SK-N-MC (cell line): ENCODE measurements at regions not wholly inside any gene's neighbourhood (a gene's known extent, or its start where the extent isn't known, plus 50 kb on each side); places are given as distances from the start of the nearest gene placed in this dataset.

ENCODE experiments used
- EZH2 ChIP-seq: fragments of 200-600 bp; sonication (generic); IDR thresholded peaks from one replicate; pipeline ENCODE4 v1.6.1; 2017; ENCODE audit warnings: antibody characterized with exemption
- FOXP2 ChIP-seq: optimal IDR thresholded peaks from 2 replicates; pipeline ENCODE3; 2011; ENCODE audit warnings: mild to moderate bottlenecking, moderate library complexity; ENCODE audit not compliant: insufficient read depth; ENCODE audit errors: extremely low read length, control extremely low read depth
- POLR2AphosphoS5 ChIP-seq: IDR thresholded peaks from 2 replicates; pipeline ENCODE4 v1.6.1; 2012; ENCODE audit warnings: mild to moderate bottlenecking, low read depth, low read length, borderline replicate concordance

- no peak for TF ChIP-seq EZH2
- no peak for TF ChIP-seq POLR2AphosphoS5
- TF ChIP-seq FOXP2, result no peak
Measured at GRCh38 chr17:33776903-33777302, 478.2 kb upstream of the CCL2 start.
